ENCODE measurements at regions not wholly inside any gene's neighbourhood (a gene's known extent, or its start where the extent isn't known, plus 50 kb on each side); places are given as distances from the start of the nearest gene placed in this dataset.

DNA sequence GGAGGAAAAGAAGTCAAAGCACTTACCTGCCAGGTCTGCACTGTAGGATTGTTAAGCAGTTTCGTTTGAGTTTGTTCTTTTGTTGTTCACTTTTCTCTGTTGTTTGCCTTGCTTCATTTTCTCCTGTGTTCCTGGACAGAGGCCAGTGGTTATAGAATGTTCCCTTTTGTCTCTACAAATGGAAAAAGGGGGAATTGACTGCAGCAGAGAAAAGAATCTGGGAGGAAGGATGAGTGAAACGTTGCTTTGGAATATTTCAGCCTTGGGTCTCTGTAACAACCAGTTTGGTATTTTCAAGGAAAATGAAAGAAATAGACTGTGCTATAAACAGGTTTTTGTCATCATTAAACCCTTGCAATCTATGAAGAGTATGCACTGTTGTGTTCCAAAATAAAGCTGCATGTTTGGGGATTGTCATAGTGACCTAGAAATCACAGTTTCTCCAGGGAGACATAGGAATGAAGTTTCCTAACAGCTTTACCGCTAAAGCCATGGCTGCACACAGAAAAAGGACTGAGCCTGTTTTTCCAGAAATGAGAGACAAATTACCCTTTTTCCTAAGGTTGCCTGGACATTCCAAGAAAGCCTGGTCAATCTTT lies 60.8 kb upstream of the HABP2 start:
- no peaks in the 10 kb centered on the region for H3K27me3 ChIP-seq
- intact Hi-C loops (cut with DNase I; ENCODE audit: low total_unique reads) (no loop called here), in situ Hi-C loops (cut with MboI; ENCODE audit: low pct_ligation_motif_present in 1 of 4, low pct_unique_long_range_greater_than_20kb in 1 of 4, low sequenced_read_pairs in 3 of 4) (no loop called here)
- no peaks in the 10 kb centered on the region for H3K9me3 ChIP-seq
- 13 to 23% methylated on average over 2 to 3 of the region's 3 CpGs for WGBS, 2 donors (ENCODE audit: low coverage in 1 of 2)
- DNase-seq = no peak
- H3K4me1 ChIP-seq = no peaks in the 10 kb centered on the region
- H3K4me3 ChIP-seq = no peak overlapping the region
- TF ChIP-seq EP300 (IDR thresholded peaks at IDR 0.05; ENCODE audit: low read depth) (no peak), POLR2AphosphoS5 (IDR thresholded peaks at IDR 0.05) (peak in 1 of 3 donors; percentile 27)
- TF ChIP-seq, protein P1, sequence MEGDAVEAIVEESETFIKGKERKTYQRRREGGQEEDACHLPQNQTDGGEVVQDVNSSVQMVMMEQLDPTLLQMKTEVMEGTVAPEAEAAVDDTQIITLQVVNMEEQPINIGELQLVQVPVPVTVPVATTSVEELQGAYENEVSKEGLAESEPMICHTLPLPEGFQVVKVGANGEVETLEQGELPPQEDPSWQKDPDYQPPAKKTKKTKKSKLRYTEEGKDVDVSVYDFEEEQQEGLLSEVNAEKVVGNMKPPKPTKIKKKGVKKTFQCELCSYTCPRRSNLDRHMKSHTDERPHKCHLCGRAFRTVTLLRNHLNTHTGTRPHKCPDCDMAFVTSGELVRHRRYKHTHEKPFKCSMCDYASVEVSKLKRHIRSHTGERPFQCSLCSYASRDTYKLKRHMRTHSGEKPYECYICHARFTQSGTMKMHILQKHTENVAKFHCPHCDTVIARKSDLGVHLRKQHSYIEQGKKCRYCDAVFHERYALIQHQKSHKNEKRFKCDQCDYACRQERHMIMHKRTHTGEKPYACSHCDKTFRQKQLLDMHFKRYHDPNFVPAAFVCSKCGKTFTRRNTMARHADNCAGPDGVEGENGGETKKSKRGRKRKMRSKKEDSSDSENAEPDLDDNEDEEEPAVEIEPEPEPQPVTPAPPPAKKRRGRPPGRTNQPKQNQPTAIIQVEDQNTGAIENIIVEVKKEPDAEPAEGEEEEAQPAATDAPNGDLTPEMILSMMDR (IDR thresholded peaks at IDR 0.05) = no peak
- H3K27ac ChIP-seq = peak overlapping the region; percentile 30 to 61 (median 34)
- no peaks in the 10 kb centered on the region for H3K36me3 ChIP-seq

- Histone ChIP-seq H3K9me3 (no peaks in the 10 kb centered on the region), H3K4me3 (no peak overlapping the region), H3K27me3 (no peaks in the 10 kb centered on the region), H3K4me1 (no peaks in the 10 kb centered on the region), H3K27ac (peak overlapping the region in 3 of 4 donors; percentile 30 to 61 (median 35)), H3K36me3 (no peaks in the 10 kb centered on the region)
- TF ChIP-seq EP300 (IDR thresholded peaks at IDR 0.05; ENCODE audit: low read depth) (no peak), POLR2AphosphoS5 (IDR thresholded peaks at IDR 0.05) (no peak), POLR2A (IDR thresholded peaks at IDR 0.05) (no peak)
- TF ChIP-seq, protein P1 (IDR thresholded peaks at IDR 0.05) = no peak
- DNase-seq = no peak
- in situ Hi-C loops (cut with MboI; ENCODE audit: low pct_ligation_motif_present in 1 of 4, low pct_unique_long_range_greater_than_20kb in 1 of 4, low sequenced_read_pairs in 3 of 4) (no loop called here), intact Hi-C loops (cut with DNase I; ENCODE audit: low total_unique reads) (no loop called here)
- WGBS, 2 donors (ENCODE audit: low coverage in 1 of 2) = 85 to 100% methylated on average over 1 to 4 of the region's 4 CpGs
Observed at GRCh38 chr10:113493195-113493594, 59.7 kb upstream of the HABP2 start.

DNA sequence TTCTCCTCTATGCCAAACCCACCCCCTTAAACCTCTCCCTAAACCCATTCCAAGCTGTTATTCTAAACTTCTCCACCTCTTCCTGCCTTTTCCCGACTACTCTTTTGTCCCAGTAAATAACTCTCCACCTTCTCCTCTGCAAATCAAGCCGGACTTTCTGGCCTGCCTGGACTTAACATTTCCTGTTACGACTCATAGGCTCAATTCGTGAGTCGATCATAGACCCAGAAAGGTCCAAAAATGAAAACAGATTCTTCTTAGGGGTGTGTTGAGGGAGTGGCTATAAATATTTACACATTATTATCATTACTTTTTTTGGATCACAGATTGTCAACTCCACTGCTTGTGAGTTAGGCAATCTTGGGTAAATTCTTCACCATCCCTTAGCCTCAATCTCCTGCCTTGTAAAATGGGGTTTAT lies 59.0 kb upstream of the HABP2 start:
- no peaks in the 10 kb centered on the region for H3K9me3 ChIP-seq
- intact Hi-C loops (cut with DNase I; ENCODE audit: low total_unique reads) = no loop called here

GRCh38 chr10:113494761-113495160 lies 58.1 kb upstream of the HABP2 start:
- TF ChIP-seq POLR2A (IDR thresholded peaks at IDR 0.05) (no peak), POLR2AphosphoS5 (IDR thresholded peaks at IDR 0.05) (no peak), EP300 (IDR thresholded peaks at IDR 0.05; ENCODE audit: low read depth) (no peak)
- TF ChIP-seq, protein P1 (IDR thresholded peaks at IDR 0.05) = no peak
- no peak for DNase-seq
- no peak overlapping the region for H3K4me3 ChIP-seq
- H3K9me3 ChIP-seq = no peaks in the 10 kb centered on the region
- H3K36me3 ChIP-seq = no peaks in the 10 kb centered on the region
- no peaks in the 10 kb centered on the region for H3K4me1 ChIP-seq
- WGBS, 2 donors (ENCODE audit: low coverage in 1 of 2) = 75 to 76% methylated on average over 5 to 7 of the region's 7 CpGs
- in situ Hi-C loops (cut with MboI; ENCODE audit: low pct_ligation_motif_present in 1 of 4, low pct_unique_long_range_greater_than_20kb in 1 of 4, low sequenced_read_pairs in 3 of 4) = no loop called here
- H3K27me3 ChIP-seq = no peaks in the 10 kb centered on the region
- intact Hi-C loops (cut with DNase I; ENCODE audit: low total_unique reads) = no loop called here
- H3K27ac ChIP-seq = peak overlapping the region in 2 of 4 donors; percentile 0 to 14

More for the DNA sequence above, 59.0 kb upstream of the HABP2 start:
- Histone ChIP-seq H3K27ac (peak overlapping the region in 1 of 4 donors; percentile 14), H3K4me3 (no peak overlapping the region), H3K4me1 (no peaks in the 10 kb centered on the region), H3K27me3 (no peaks in the 10 kb centered on the region), H3K36me3 (no peaks in the 10 kb centered on the region)
- 46 to 47% methylated on average over 3 to 5 of the region's 5 CpGs for WGBS, 2 donors (ENCODE audit: low coverage in 1 of 2)
- TF ChIP-seq, protein P1 (IDR thresholded peaks at IDR 0.05) = no peak
- TF ChIP-seq POLR2A (IDR thresholded peaks at IDR 0.05) (no peak), EP300 (IDR thresholded peaks at IDR 0.05; ENCODE audit: low read depth) (no peak), POLR2AphosphoS5 (IDR thresholded peaks at IDR 0.05) (no peak)
- in situ Hi-C loops (cut with MboI; ENCODE audit: low pct_ligation_motif_present in 1 of 4, low pct_unique_long_range_greater_than_20kb in 1 of 4, low sequenced_read_pairs in 3 of 4) = no loop called here
- no peak for DNase-seq
